ENCODE measurements at regions not wholly inside any gene's neighbourhood (a gene's known extent, or its start where the extent isn't known, plus 50 kb on each side); places are given as distances from the start of the nearest gene placed in this dataset.

DNA sequence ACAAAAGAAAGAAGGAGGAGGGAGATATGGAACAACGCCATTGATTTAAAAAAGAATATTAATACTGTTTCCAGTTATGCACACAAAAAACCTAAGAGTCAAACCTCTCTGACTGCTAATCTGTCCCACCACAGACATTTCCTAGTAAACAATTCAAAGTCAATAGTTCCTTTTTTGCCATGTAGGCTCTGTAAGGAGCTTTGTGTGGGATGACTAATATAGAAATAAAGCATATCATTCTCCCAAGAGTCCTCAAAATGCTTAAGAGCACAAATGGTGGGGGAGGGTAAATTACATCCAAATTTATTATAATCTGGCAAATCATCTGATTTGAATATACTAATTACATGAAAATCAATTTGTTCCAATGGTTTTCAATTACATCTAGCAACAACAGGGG lies 155.9 kb upstream of the CNTN4 start:
- no peak for DNase-seq (ENCODE audit: low read depth)
- no peak for TF ChIP-seq CTCF (IDR thresholded peaks at IDR 0.05; ENCODE audit: low read length, missing control alignments)
- H3K4me3 ChIP-seq (replicated peaks; ENCODE audit: low read depth, low read length) = no peak overlapping the region

- no peak overlapping the region for H3K4me3 ChIP-seq (replicated peaks; ENCODE audit: low read depth, low read length)
- no peak for DNase-seq (ENCODE audit: low read depth)
- no peak for TF ChIP-seq CTCF (IDR thresholded peaks at IDR 0.05; ENCODE audit: low read length, missing control alignments)
These were observed 155.1 kb upstream of the CNTN4 start for GRCh38 chr3:1943395-1944118.

GRCh38 chr3:1945698-1946097 lies 153.0 kb upstream of the CNTN4 start:
- TF ChIP-seq CTCF (IDR thresholded peaks at IDR 0.05; ENCODE audit: low read length, missing control alignments) = no peak
- DNase-seq (ENCODE audit: low read depth) = no peak
- no peak overlapping the region for H3K4me3 ChIP-seq (replicated peaks; ENCODE audit: low read depth, low read length)

DNA sequence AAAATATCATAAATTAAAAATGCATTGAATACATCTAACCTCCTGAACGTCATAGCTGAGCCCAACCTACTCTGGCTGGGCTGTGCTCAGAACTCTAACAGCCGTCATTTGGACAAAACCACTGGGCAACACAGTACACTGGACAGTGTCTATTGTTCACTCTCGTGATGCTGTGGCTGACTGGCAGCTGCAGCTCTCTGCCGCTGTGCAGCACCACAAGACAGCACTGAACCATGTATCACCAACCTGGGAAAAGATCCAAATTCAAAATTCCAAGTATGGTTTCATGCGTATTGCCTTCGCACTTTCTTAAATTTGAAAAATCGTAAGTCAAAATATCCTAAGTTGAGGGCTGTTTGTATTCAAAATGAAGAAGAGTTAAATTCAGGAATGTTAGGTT lies 145.1 kb upstream of the CNTN4 start:
- DNase-seq (ENCODE audit: low read depth) = no peak
- TF ChIP-seq CTCF (IDR thresholded peaks at IDR 0.05; ENCODE audit: low read length, missing control alignments) = no peak
- no peak overlapping the region for H3K4me3 ChIP-seq (replicated peaks; ENCODE audit: low read depth, low read length)

DNA sequence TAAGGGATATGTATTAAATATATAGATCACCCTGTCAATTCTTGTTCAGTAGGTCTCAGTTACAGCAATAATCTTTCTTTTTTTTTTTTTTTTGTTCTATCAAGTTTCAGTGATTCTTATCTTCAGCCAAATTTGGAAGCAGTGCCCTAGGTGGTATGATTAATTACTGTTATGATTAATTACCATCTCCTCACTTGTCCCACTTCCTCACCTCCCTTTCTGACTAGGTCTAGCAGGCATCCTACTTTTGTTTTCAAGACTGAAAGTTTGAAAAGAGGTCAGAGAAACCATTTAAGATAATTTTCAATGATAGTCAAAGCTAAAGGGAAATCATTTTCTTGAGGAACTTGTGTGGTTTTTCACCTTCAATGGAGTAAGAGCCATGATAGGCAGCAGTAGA lies 144.0 kb upstream of the CNTN4 start:
- H3K4me3 ChIP-seq (replicated peaks; ENCODE audit: low read depth, low read length) = no peak overlapping the region
- DNase-seq (ENCODE audit: low read depth) = no peak
- no peak for TF ChIP-seq CTCF (IDR thresholded peaks at IDR 0.05; ENCODE audit: low read length, missing control alignments)

DNA sequence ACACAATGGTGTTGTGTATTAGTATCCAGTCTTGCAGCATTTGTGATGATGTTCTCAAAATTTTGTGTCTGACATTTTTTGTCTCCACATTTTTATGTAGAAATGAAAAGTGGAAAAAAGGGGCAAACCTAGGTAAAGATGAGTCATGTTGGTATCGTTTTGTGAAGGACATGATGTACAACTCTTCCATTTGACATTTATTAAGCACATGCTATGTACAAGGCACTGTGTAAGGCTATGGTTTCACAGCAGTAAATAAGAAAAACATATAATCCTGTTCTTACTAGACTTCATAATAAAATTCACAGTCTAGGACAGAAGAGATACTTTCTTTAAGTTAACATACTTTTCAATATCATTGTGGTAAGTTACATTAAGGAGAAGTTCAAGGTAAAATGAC lies 143.5 kb upstream of the CNTN4 start:
- no peak for TF ChIP-seq CTCF (IDR thresholded peaks at IDR 0.05; ENCODE audit: low read length, missing control alignments)
- H3K4me3 ChIP-seq (replicated peaks; ENCODE audit: low read depth, low read length) = no peak overlapping the region
- DNase-seq (ENCODE audit: low read depth) = no peak

GRCh38 chr3:1955750-1956149 lies 142.9 kb upstream of the CNTN4 start:
- no peak for DNase-seq (ENCODE audit: low read depth)
- no peak for TF ChIP-seq CTCF (IDR thresholded peaks at IDR 0.05; ENCODE audit: low read length, missing control alignments)

More at GRCh38 chr3:1955750-1956149, 142.9 kb upstream of the CNTN4 start:
- H3K4me3 ChIP-seq (replicated peaks; ENCODE audit: low read depth, low read length) = no peak overlapping the region
